ENCODE measurements at regions not wholly inside any gene's neighbourhood (a gene's known extent, or its start where the extent isn't known, plus 50 kb on each side); places are given as distances from the start of the nearest gene placed in this dataset.

DNA sequence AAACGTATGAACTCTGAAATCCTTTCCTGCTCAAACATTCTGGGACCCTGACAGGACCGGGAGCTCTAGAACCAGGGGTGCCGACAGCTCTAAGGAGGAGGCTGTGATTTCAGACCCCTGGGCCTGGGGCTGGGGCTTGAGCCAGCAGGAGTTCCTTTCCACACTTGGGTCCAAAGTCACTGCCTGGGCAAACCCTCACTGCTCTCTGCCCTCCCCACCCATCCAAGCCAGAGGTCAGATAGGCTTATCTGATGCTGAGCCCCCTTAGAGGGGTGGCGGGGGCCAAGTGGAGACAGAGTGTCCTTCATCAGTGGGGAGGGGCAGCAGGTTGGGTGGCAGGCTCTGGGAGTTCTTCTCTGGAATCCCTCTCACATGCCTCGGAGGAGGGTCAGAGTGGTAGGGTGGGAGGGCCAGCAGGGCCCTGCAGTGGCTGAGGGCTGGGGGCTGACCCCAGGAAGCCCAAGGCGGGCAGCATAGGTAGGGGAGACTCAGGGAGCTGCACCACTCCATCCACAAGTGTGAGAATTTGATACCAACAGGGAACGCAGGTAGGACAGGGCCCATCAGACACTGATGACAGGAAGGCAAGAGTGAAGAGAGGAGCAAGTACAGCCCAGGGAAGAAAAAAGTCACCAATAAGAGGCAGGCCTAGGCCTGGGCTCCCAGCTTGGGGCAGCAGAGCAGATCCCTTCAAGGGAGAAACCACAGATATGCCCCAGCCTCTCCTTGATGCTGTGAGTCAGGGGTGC is 121.0 kb downstream of the MRPL14 start:
- intact Hi-C loops (cut with DNase I): no loop called here
- WGBS, 2 donors: 93 to 94% methylated on average over 7 of the region's 7 CpGs
- Histone ChIP-seq H3K9me3 (no peaks in the 10 kb centered on the region), H3K27me3 (peaks cover 4 to 23% (median 20%) of the 10 kb centered on the region in 3 donors), H3K4me3 (no peak overlapping the region), H3K27ac (no peak overlapping the region), H3K36me3 (no peaks in the 10 kb centered on the region), H3K4me1 (peaks cover 0 to 41% (median 28%) of the 10 kb centered on the region in 4 donors)
- no peak for DNase-seq
- no peak for TF ChIP-seq POLR2A (IDR thresholded peaks at IDR 0.05)
- TF ChIP-seq, protein P1, sequence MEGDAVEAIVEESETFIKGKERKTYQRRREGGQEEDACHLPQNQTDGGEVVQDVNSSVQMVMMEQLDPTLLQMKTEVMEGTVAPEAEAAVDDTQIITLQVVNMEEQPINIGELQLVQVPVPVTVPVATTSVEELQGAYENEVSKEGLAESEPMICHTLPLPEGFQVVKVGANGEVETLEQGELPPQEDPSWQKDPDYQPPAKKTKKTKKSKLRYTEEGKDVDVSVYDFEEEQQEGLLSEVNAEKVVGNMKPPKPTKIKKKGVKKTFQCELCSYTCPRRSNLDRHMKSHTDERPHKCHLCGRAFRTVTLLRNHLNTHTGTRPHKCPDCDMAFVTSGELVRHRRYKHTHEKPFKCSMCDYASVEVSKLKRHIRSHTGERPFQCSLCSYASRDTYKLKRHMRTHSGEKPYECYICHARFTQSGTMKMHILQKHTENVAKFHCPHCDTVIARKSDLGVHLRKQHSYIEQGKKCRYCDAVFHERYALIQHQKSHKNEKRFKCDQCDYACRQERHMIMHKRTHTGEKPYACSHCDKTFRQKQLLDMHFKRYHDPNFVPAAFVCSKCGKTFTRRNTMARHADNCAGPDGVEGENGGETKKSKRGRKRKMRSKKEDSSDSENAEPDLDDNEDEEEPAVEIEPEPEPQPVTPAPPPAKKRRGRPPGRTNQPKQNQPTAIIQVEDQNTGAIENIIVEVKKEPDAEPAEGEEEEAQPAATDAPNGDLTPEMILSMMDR (IDR thresholded peaks at IDR 0.05): no peak
- no peak for TF ChIP-seq POLR2AphosphoS5 (IDR thresholded peaks at IDR 0.05)
- TF ChIP-seq EP300 (IDR thresholded peaks at IDR 0.05): no peak

DNA sequence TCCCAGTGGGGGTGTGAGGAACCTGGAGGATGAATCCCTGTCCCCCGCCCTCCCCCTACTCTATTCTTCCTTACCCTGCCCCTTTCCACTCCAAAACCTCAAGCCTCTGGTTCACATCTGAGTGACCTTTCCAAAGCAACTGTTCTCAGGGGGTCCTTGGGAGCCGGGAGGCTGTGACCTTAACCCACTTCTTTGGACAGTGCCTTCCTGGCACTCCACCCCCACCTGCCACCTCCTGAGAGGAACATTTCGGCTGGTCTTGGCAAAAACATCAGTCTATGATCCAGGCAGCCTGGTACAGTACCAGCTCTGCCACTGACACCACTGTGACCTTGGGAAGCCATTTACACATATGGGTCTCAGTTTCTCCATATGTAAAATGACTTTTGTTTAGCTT is 121.7 kb downstream of the MRPL14 start:
- H3K4me3 ChIP-seq: no peak overlapping the region
- intact Hi-C loops (cut with DNase I): no loop called here
- H3K9me3 ChIP-seq: no peaks in the 10 kb centered on the region
- no peak for DNase-seq
- TF ChIP-seq, protein P1 (IDR thresholded peaks at IDR 0.05): no peak
- TF ChIP-seq POLR2AphosphoS5 (IDR thresholded peaks at IDR 0.05) (no peak), EP300 (IDR thresholded peaks at IDR 0.05) (no peak), POLR2A (IDR thresholded peaks at IDR 0.05) (no peak)
- 85 to 90% methylated on average over 3 of the region's 3 CpGs for WGBS, 2 donors
- no peak overlapping the region for H3K27ac ChIP-seq
- H3K4me1 ChIP-seq: peaks cover 0 to 33% (median 21%) of the 10 kb centered on the region in 4 donors
- H3K36me3 ChIP-seq: no peaks in the 10 kb centered on the region
- peaks cover 4 to 27% (median 20%) of the 10 kb centered on the region in 3 donors for H3K27me3 ChIP-seq

DNA sequence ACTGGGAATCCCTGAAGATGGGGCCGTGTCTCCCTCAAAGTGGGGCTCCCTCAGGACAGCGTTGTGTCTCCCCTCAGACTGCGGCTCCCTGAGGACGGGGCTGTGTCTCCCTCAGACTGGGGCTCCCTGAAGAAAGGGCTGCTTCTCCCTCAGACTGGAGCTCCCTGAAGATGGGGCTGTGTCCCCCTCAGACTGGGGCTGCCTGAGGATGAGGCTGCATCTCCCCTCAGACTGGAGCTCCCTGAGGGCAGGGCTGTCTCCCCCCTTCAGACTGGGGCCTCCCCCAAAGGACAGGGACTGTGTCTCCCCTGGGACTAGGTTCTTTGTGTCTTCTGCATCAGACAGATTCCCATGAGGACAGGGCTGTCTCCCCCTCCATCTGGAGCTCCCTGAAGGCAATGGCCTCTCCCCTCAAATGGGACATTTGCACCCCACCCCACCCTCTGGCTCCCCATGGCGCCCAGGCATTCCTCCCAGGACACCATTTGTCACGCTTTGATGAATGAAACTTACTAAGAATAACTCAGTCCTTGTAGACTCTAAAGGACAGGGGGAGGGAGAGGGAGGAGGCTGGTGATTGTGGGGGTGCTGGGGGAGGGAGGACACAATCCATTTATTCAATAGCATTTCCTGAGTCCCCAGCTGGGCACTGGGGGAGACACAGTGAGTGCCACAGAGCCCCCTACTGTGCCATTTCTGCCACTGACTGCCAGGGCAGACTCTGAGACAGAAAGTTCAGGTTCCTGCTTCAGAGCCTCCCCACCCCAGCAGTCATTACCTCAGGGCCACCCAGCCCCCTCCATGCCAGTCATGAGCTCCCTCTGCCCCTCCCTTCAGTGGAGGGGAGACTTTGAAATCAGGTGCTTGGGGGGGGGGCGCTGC is 122.4 kb downstream of the MRPL14 start:
- 73 to 78% methylated on average over 7 of the region's 7 CpGs for WGBS, 2 donors
- H3K27me3 ChIP-seq: peaks cover 4 to 27% (median 20%) of the 10 kb centered on the region in 3 donors
- H3K4me1 ChIP-seq: peaks cover 0 to 27% (median 15%) of the 10 kb centered on the region in 4 donors
- TF ChIP-seq, protein P1 (IDR thresholded peaks at IDR 0.05): no peak
- no peak overlapping the region for H3K4me3 ChIP-seq
- DNase-seq: no peak
- H3K27ac ChIP-seq: no peak overlapping the region
- intact Hi-C loops (cut with DNase I): loop anchor here (5.0 kb wide), 2 partner anchors 72 to 233 kb away; partner anchors contain the start of gene VEGFA
- H3K36me3 ChIP-seq: no peaks in the 10 kb centered on the region
- no peaks in the 10 kb centered on the region for H3K9me3 ChIP-seq

DNA sequence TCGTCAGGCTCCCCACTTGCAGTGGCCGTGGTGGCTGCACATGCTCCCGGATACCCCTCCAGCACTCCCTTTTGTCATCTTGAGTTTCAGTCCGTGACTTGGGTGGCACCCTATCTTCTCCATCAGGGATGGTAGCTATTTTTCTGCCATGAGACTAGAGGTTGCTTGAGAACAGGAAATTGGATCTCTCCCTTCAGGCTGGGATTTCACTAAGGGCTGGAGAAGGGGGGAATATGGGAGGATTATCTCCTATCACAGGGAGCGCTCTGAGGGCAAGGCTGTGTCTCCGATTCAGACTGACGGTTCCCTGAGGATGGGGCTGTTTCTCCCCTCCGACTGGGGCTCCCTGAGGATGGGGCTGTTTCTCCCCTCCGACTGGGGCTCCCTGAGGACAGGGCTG is 123.1 kb downstream of the MRPL14 start:
- H3K9me3 ChIP-seq: no peaks in the 10 kb centered on the region
- H3K4me1 ChIP-seq: peaks cover 0 to 23% (median 14%) of the 10 kb centered on the region in 4 donors
- no peak for DNase-seq
- H3K36me3 ChIP-seq: no peaks in the 10 kb centered on the region
- 86 to 91% methylated on average over 9 of the region's 9 CpGs for WGBS, 2 donors
- TF ChIP-seq EP300 (IDR thresholded peaks at IDR 0.05): no peak
- TF ChIP-seq, protein P1 (IDR thresholded peaks at IDR 0.05): no peak
- no peak for TF ChIP-seq POLR2A (IDR thresholded peaks at IDR 0.05)
- no peak for TF ChIP-seq POLR2AphosphoS5 (IDR thresholded peaks at IDR 0.05)
- H3K27ac ChIP-seq: no peak overlapping the region
- no peak overlapping the region for H3K4me3 ChIP-seq
- intact Hi-C loops (cut with DNase I): loop anchor here (5.0 kb wide), 2 partner anchors 73 to 232 kb away; partner anchors contain the start of gene VEGFA
- H3K27me3 ChIP-seq: peaks cover 4 to 27% (median 20%) of the 10 kb centered on the region in 3 donors

All from sigmoid colon (tissue), 6 donors.